Heart right ventricle (tissue), 16 donors: ENCODE measurements at regions not wholly inside any gene's neighbourhood (a gene's known extent, or its start where the extent isn't known, plus 50 kb on each side); places are given as distances from the start of the nearest gene placed in this dataset.

Source experiments
- ATAC-seq, 8 donors: fragments of 200-7000 bp; cut with Tn5 transposase; one replicate each; pipeline ENCODE4 v1.9.1; 2020; ENCODE audit warnings: mild to moderate bottlenecking in 8 of 8, moderate library complexity in 8 of 8, moderate number of reproducible peaks in 1 of 8
- DNase-seq, 2 donors: peaks; one replicate each; pipeline ENCODE4 v3.0.0-alpha.2; 2020
- H3K27ac ChIP-seq, 10 donors: fragments of 200-600 bp; sonication (generic) in 2 of 10; one replicate each; pipeline versions ENCODE4 v1.5.0 to v1.8.0; 2020 to 2022; ENCODE audit warnings: mild to moderate bottlenecking in 3 of 10
- H3K27me3 ChIP-seq, 7 donors: fragments of 200-600 bp; one replicate each; pipeline ENCODE4 v1.8.0; 2021 to 2022; ENCODE audit warnings: mild to moderate bottlenecking in 2 of 7
- H3K36me3 ChIP-seq, 9 donors: fragments of 200-600 bp; sonication (generic) in 1 of 9; one replicate each; pipeline versions ENCODE4 v1.5.0 to v1.8.0; 2020 to 2022; ENCODE audit warnings: mild to moderate bottlenecking in 2 of 9
- H3K4me1 ChIP-seq, 9 donors: fragments of 200-600 bp; sonication (generic) in 1 of 9; one replicate each; pipeline versions ENCODE4 v1.5.0 to v1.8.0; 2020 to 2022; ENCODE audit warnings: mild to moderate bottlenecking in 4 of 9
- H3K4me3 ChIP-seq, 10 donors: fragments of 200-600 bp; sonication (generic) in 2 of 10; one replicate each; pipeline versions ENCODE4 v1.5.0 to v1.8.0; 2020 to 2022; ENCODE audit warnings: mild to moderate bottlenecking in 7 of 10, moderate library complexity in 2 of 10
- H3K9me3 ChIP-seq, 11 donors: fragments of 200-600 bp in 10 of 11; sonication (generic) in 2 of 11; one replicate each; pipeline versions ENCODE4 v1.5.0 to v1.8.0; 2013 to 2022; ENCODE audit warnings: mild to moderate bottlenecking in 2 of 11, control low read depth in 1 of 11, moderate library complexity in 1 of 11
- CTCF ChIP-seq, 9 donors: fragments of 200-600 bp; sonication (generic) in 2 of 9; IDR thresholded peaks; one replicate each; pipeline versions ENCODE4 v1.5.0 to v1.8.0; 2021 to 2022; ENCODE audit warnings: antibody characterized with exemption in 9 of 9, mild to moderate bottlenecking in 5 of 9, moderate library complexity in 1 of 9
- WGBS, 2 donors: extraction: QIAGEN DNeasy Blood & Tissue Kit; methylation state at CpG; one replicate each; pipeline ENCODE4 v1.1.7; 2013; ENCODE audit warnings: inconsistent platforms in 1 of 2; 5-methylcytosine and 5-hydroxymethylcytosine counted together
- intact Hi-C, 10 donors: fragments of 100-400 bp; cut with DNase I; formaldehyde crosslinking; loops; one replicate each; pipeline versions ENCODE4 v1.11.1 to v1.14.2; 2022
- donor health status: Arrhythmogenic right ventricular cardiomyopathy.
- donor health status: ischemic (EF 13 %, LVEDD 7.1; RV severe dilation, severe dysfunction).
- donor health status: healthy with polysubstance abuse.
- donor health status: DM: no; HTN: yes; CAD: no.
- donor health status: DM: no; HTN: no; CAD: no.
- donor health status: ischemic (EF 25% LVEDD 6.9; RV normal size, moderate dysfunction).
- donor health status: ischemic (EF 25% LVEDD 5.7; RV mildly dilated, moderate dysfunction).
- donor health status: healthy.
- donor health status: DM: yes; HTN: yes; CAD: no.
- donor health status: Ischemic cardiomyopathy.
- donor health status: ischemic (EF 35%, LVEDD 5.7; RV mildly dilated, moderate dysfunction).
- donor health status: nonischemic (EF 11% LVEDD 7.7; RV severe dilation, severe dysfunction).
- donor health status: DM: yes; HTN: yes; CAD: no.
- donor health status: PGD.
- donor health status: ischemic (EF 29% LVEDD 5.4; RV normal size, mild dysfunction).
- donor health status: nonischemic (EF 23%, LVEDD 6.1; RV moderate dilation, normal function).

DNA sequence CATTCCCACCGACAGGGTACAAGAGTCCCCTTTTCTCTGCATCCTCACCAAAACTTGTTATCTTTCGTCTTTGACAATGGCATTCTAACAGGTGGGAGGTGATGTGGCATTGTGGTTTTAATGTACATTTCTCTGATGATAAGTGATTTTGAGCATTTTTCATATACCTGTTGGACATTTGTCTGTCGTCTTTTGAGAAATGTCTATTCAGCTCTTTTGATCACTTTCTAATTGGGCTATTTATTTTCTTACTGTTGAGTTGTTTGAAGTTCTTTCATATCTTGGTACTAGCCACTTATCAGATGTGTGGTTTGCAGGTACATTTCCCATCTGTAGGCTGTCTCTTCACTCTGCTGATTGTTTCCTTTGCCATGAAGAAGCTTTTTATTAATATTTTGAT, 219.0 kb upstream of the SOX1 start:
- Histone ChIP-seq H3K4me3 (no peak overlapping the region), H3K9me3 (peaks cover 0 to 13% (median 0%) of the 10 kb centered on the region in 11 donors), H3K27ac (no peak overlapping the region), H3K27me3 (peaks cover 7 to 77% (median 42%) of the 10 kb centered on the region in 7 donors), H3K4me1 (peaks cover 0 to 16% (median 9%) of the 10 kb centered on the region in 9 donors), H3K36me3 (no peaks in the 10 kb centered on the region)
- intact Hi-C loops = no loop called here
- ATAC-seq = no peak
- no peak for DNase-seq
- TF ChIP-seq CTCF (IDR thresholded peaks at IDR 0.05) = no peak
- WGBS, 2 donors = 92 to 95% methylated on average over 3 of the region's 3 CpGs

DNA sequence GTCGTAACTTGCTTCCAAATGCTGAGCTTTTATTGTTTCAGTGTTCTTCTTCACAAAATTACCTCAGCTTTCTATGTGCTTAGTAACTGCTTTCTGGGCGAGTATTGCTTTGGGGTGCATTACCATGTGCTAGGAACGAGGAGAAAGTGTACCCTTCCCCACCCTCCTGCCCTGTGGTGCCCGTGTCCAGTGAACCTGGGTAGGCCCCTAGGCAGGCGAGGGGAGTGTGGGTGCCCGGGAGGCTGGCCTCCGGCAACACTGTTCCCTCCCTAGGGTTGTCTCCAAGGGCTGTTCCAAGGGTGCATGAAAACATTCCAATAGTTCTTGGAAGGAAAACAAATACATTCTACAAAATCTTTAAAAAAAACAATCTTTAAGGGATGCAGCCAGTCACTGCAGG, 216.5 kb upstream of the SOX1 start:
- H3K36me3 ChIP-seq = no peaks in the 10 kb centered on the region
- no peak for DNase-seq
- intact Hi-C loops = no loop called here
- peaks cover 7 to 79% (median 36%) of the 10 kb centered on the region in 7 donors for H3K27me3 ChIP-seq
- no peak for TF ChIP-seq CTCF (IDR thresholded peaks at IDR 0.05)
- no peak for ATAC-seq
- no peak overlapping the region for H3K4me3 ChIP-seq
- H3K4me1 ChIP-seq = peaks cover 0 to 15% (median 8%) of the 10 kb centered on the region in 9 donors
- WGBS, 2 donors = 80 to 84% methylated on average over 7 of the region's 7 CpGs
- no peak overlapping the region for H3K27ac ChIP-seq
- peaks cover 0 to 10% (median 0%) of the 10 kb centered on the region in 11 donors for H3K9me3 ChIP-seq

- H3K27ac ChIP-seq = no peak overlapping the region
- H3K9me3 ChIP-seq = peaks cover 0 to 10% (median 0%) of the 10 kb centered on the region in 11 donors
- intact Hi-C loops = no loop called here
- WGBS, 2 donors = 58 to 78% methylated on average over 5 of the region's 5 CpGs
- no peak overlapping the region for H3K4me3 ChIP-seq
- no peak for DNase-seq
- TF ChIP-seq CTCF (IDR thresholded peaks at IDR 0.05) = no peak
- no peaks in the 10 kb centered on the region for H3K36me3 ChIP-seq
- peaks cover 0 to 10% (median 3%) of the 10 kb centered on the region in 9 donors for H3K4me1 ChIP-seq
- ATAC-seq = no peak
- H3K27me3 ChIP-seq = peaks cover 7 to 75% (median 36%) of the 10 kb centered on the region in 7 donors
These were observed 216.0 kb upstream of the SOX1 start for GRCh38 chr13:111850976-111851375.

- intact Hi-C loops = no loop called here
- no peak for DNase-seq
- Histone ChIP-seq H3K4me3 (no peak overlapping the region), H3K4me1 (no peaks in the 10 kb centered on the region), H3K27ac (no peak overlapping the region), H3K36me3 (no peaks in the 10 kb centered on the region), H3K9me3 (peaks cover 0 to 8% (median 0%) of the 10 kb centered on the region in 11 donors), H3K27me3 (peaks cover 3 to 71% (median 31%) of the 10 kb centered on the region in 7 donors)
- 66 to 68% methylated on average over 23 of the region's 23 CpGs for WGBS, 2 donors
- ATAC-seq = no peak
- TF ChIP-seq CTCF (IDR thresholded peaks at IDR 0.05) = no peak
These were observed 214.0 kb upstream of the SOX1 start for GRCh38 chr13:111852725-111853518.
